Uterus (tissue), 3 donors: ENCODE measurements at regions not wholly inside any gene's neighbourhood (a gene's known extent, or its start where the extent isn't known, plus 50 kb on each side); places are given as distances from the start of the nearest gene placed in this dataset.

Experiments
- DNase-seq, 2 donors: peaks; one replicate each; pipeline ENCODE4 v3.0.0-alpha.2; 2019 to 2020
- H3K27ac ChIP-seq, 2 donors: fragments of 200-600 bp; sonication (generic); 1 replicate in 1 of 2; 2 replicates in 1 of 2; pipeline ENCODE4 v1.5.1; 2016 to 2018
- H3K27me3 ChIP-seq, 2 donors: fragments of 200-600 bp; sonication (generic); one replicate each; pipeline ENCODE4 v1.5.1; 2018 to 2019; ENCODE audit warnings: control low read depth in 1 of 2
- H3K36me3 ChIP-seq, 2 donors: fragments of 200-600 bp; sonication (generic); one replicate each; pipeline ENCODE4 v1.5.1; 2019; ENCODE audit warnings: control low read depth in 1 of 2
- H3K4me1 ChIP-seq, 2 donors: fragments of 200-600 bp; sonication (generic); one replicate each; pipeline ENCODE4 v1.5.1; 2018 to 2019; ENCODE audit warnings: control low read depth in 1 of 2
- H3K4me3 ChIP-seq, 2 donors: fragments of 200-600 bp; sonication (generic); 1 replicate in 1 of 2; 2 replicates in 1 of 2; pipeline ENCODE4 v1.5.1; 2018 to 2019; ENCODE audit warnings: mild to moderate bottlenecking in 1 of 2
- H3K9me3 ChIP-seq, 2 donors: fragments of 200-600 bp; sonication (generic); one replicate each; pipeline ENCODE4 v1.5.1; 2019; ENCODE audit warnings: control low read depth in 1 of 2
- CTCF ChIP-seq, 4 experiments: fragments of 200-600 bp in 2 of 4; fragments of 450-650 bp in 2 of 4; sonication (generic) in 2 of 4; IDR thresholded peaks; one replicate each; pipeline ENCODE4 v1.5.1; 2016 to 2019; ENCODE audit warnings: antibody characterized with exemption in 4 of 4, mild to moderate bottlenecking in 2 of 4, moderate library complexity in 1 of 4
- POLR2A ChIP-seq, 2 donors: fragments of 450-650 bp; IDR thresholded peaks; one replicate each; pipeline ENCODE4 v1.6.1; 2016; ENCODE audit warnings: antibody characterized with exemption in 2 of 2, mild to moderate bottlenecking in 1 of 2, moderate library complexity in 1 of 2
- intact Hi-C: fragments of 100-400 bp; cut with DNase I; formaldehyde crosslinking; loops from one replicate; pipeline ENCODE4 v1.15.1; 2023; ENCODE audit warnings: low total_unique reads
- donor health status: DM: yes; HTN: yes; CAD: no.

- H3K4me3 ChIP-seq = no peak overlapping the region
- no peaks in the 10 kb centered on the region for H3K4me1 ChIP-seq
- H3K27me3 ChIP-seq = no peaks in the 10 kb centered on the region
- DNase-seq = no peak
- intact Hi-C loops = no loop called here
- no peaks in the 10 kb centered on the region for H3K36me3 ChIP-seq
- no peak overlapping the region for H3K27ac ChIP-seq
- TF ChIP-seq POLR2A (IDR thresholded peaks at IDR 0.05) (no peak), CTCF (IDR thresholded peaks at IDR 0.05) (no peak)
- H3K9me3 ChIP-seq = no peaks in the 10 kb centered on the region
These were observed 497.6 kb downstream of the NTRK3 start for GRCh38 chr15:87758794-87759418.

- intact Hi-C loops = no loop called here
- no peak for DNase-seq
- peaks cover 0 to 2% of the 10 kb centered on the region in 2 donors for H3K4me1 ChIP-seq
- H3K27ac ChIP-seq = no peak overlapping the region
- H3K4me3 ChIP-seq = no peak overlapping the region
- no peaks in the 10 kb centered on the region for H3K9me3 ChIP-seq
- H3K27me3 ChIP-seq = no peaks in the 10 kb centered on the region
- TF ChIP-seq POLR2A (IDR thresholded peaks at IDR 0.05) = no peak
- no peak for TF ChIP-seq CTCF (IDR thresholded peaks at IDR 0.05)
- H3K36me3 ChIP-seq = no peaks in the 10 kb centered on the region
These were observed 499.5 kb downstream of the NTRK3 start for GRCh38 chr15:87757084-87757483.

- Histone ChIP-seq H3K27ac (no peak overlapping the region), H3K36me3 (no peaks in the 10 kb centered on the region), H3K4me1 (peaks cover 0 to 3% of the 10 kb centered on the region in 2 donors), H3K27me3 (no peaks in the 10 kb centered on the region), H3K9me3 (no peaks in the 10 kb centered on the region), H3K4me3 (no peak overlapping the region)
- intact Hi-C loops = no loop called here
- TF ChIP-seq POLR2A (IDR thresholded peaks at IDR 0.05) (no peak), CTCF (IDR thresholded peaks at IDR 0.05) (no peak)
- no peak for DNase-seq
These were observed 500.5 kb downstream of the NTRK3 start for GRCh38 chr15:87756072-87756471.

- no peak overlapping the region for H3K27ac ChIP-seq
- no peaks in the 10 kb centered on the region for H3K9me3 ChIP-seq
- no peak for DNase-seq
- intact Hi-C loops = no loop called here
- TF ChIP-seq CTCF (IDR thresholded peaks at IDR 0.05) (no peak), POLR2A (IDR thresholded peaks at IDR 0.05) (no peak)
- no peaks in the 10 kb centered on the region for H3K27me3 ChIP-seq
- H3K36me3 ChIP-seq = no peaks in the 10 kb centered on the region
- H3K4me1 ChIP-seq = peaks cover 0 to 3% of the 10 kb centered on the region in 2 donors
- no peak overlapping the region for H3K4me3 ChIP-seq
These were observed 501.3 kb downstream of the NTRK3 start for GRCh38 chr15:87755226-87755625.

- TF ChIP-seq CTCF (IDR thresholded peaks at IDR 0.05) (no peak), POLR2A (IDR thresholded peaks at IDR 0.05) (no peak)
- no peaks in the 10 kb centered on the region for H3K36me3 ChIP-seq
- no peak overlapping the region for H3K4me3 ChIP-seq
- no peaks in the 10 kb centered on the region for H3K27me3 ChIP-seq
- no peaks in the 10 kb centered on the region for H3K9me3 ChIP-seq
- H3K4me1 ChIP-seq = peaks cover 0 to 3% of the 10 kb centered on the region in 2 donors
- DNase-seq = no peak
- H3K27ac ChIP-seq = no peak overlapping the region
- intact Hi-C loops = no loop called here
These were observed 503.0 kb downstream of the NTRK3 start for GRCh38 chr15:87753539-87753938.
